Stimulated activated CD8-positive, alpha-beta memory T cell treated with anti-CD3 and anti-CD28 coated beads, Interleukin-2, amount 100 ng/mL, for 1 hour (primary cell): ENCODE measurements at regions not wholly inside any gene's neighbourhood (a gene's known extent, or its start where the extent isn't known, plus 50 kb on each side); places are given as distances from the start of the nearest gene placed in this dataset.
"Not testable (repeated sequence)": the region's sequence is repeated elsewhere in the genome, so short reads cannot be mapped to it uniquely, and the experiment has no call there.

ENCODE experiments used
- DNase-seq, 2 donors: peaks; one replicate each; pipeline ENCODE4 v3.0.0-alpha.2; 2020; ENCODE audit warnings: low read depth in 2 of 2

GRCh38 chr18:38706373-38706772, 1140.8 kb upstream of the CELF4 start:
- no peak for DNase-seq

- no peak for DNase-seq
Observed at GRCh38 chr18:38698088-38698487, 1132.5 kb upstream of the CELF4 start.

GRCh38 chr18:38695559-38696280, 1130.1 kb upstream of the CELF4 start:
- no peak for DNase-seq

GRCh38 chr18:38693104-38693503, 1127.5 kb upstream of the CELF4 start:
- DNase-seq = no peak

GRCh38 chr18:38690626-38691025, 1125.0 kb upstream of the CELF4 start:
- DNase-seq = no peak

GRCh38 chr18:38688416-38688815, 1122.8 kb upstream of the CELF4 start:
- no peak for DNase-seq

GRCh38 chr18:38670486-38670885, 1104.9 kb upstream of the CELF4 start:
- DNase-seq = no peak

GRCh38 chr18:38664929-38665328, 1099.3 kb upstream of the CELF4 start:
- no peak for DNase-seq

- DNase-seq = no peak
Observed at GRCh38 chr18:38663682-38664081, 1098.1 kb upstream of the CELF4 start.

GRCh38 chr18:38663270-38663669, 1097.7 kb upstream of the CELF4 start:
- DNase-seq = no peak

GRCh38 chr18:38654946-38655345, 1089.3 kb upstream of the CELF4 start:
- DNase-seq = no peak

- no peak for DNase-seq
Observed at GRCh38 chr18:38651736-38652135, 1086.1 kb upstream of the CELF4 start.

- DNase-seq = no peak
Observed at GRCh38 chr18:38648179-38648578, 1082.6 kb upstream of the CELF4 start.

GRCh38 chr18:38646296-38646695, 1080.7 kb upstream of the CELF4 start:
- DNase-seq = no peak

GRCh38 chr18:38644875-38645641, 1079.5 kb upstream of the CELF4 start:
- DNase-seq = no peak

GRCh38 chr18:38642711-38643110, 1077.1 kb upstream of the CELF4 start:
- DNase-seq = no peak

- DNase-seq = not testable (repeated sequence)
Observed at GRCh38 chr18:38639700-38640099, 1074.1 kb upstream of the CELF4 start.

GRCh38 chr18:38635709-38636430, 1070.3 kb upstream of the CELF4 start:
- no peak for DNase-seq

GRCh38 chr18:38634117-38634516, 1068.5 kb upstream of the CELF4 start:
- DNase-seq = no peak

- no peak for DNase-seq
Observed at GRCh38 chr18:38633333-38633732, 1067.7 kb upstream of the CELF4 start.

GRCh38 chr18:38619129-38619528, 1053.5 kb upstream of the CELF4 start:
- no peak for DNase-seq

GRCh38 chr18:38616306-38616705, 1050.7 kb upstream of the CELF4 start:
- no peak for DNase-seq

- no peak for DNase-seq
Observed at GRCh38 chr18:38612904-38613303, 1047.3 kb upstream of the CELF4 start.
